H1 (cell line): ENCODE measurements at regions not wholly inside any gene's neighbourhood (a gene's known extent, or its start where the extent isn't known, plus 50 kb on each side); places are given as distances from the start of the nearest gene placed in this dataset.

Source experiments
- CTCF ChIA-PET: fragments of 300-600 bp; sonication (Branson Sonifier 250); formaldehyde crosslinking; loops from one replicate; lab custom pipeline; 2021; ENCODE audit not compliant: partially characterized antibody; lab: Charles Lee
- POLR2A ChIA-PET: fragments of 300-600 bp; sonication (Branson Sonifier 250); formaldehyde crosslinking; loops from one replicate; lab custom pipeline; 2021; ENCODE audit warnings: inconsistent platforms; ENCODE audit not compliant: partially characterized antibody; lab: Charles Lee
- DNase-seq, 2 experiments: peaks; one replicate each; pipeline versions ENCODE4 v3.0.0 to v3.0.0-alpha.2; 2010 to 2022; ENCODE audit warnings: low spot score in 2 of 2, low read depth in 1 of 2, mixed read lengths in 1 of 2
- FAIRE-seq: peaks from 2 replicates; lab custom pipeline; 2011; peaks lifted over from hg19 to GRCh38; lab: Jason Lieb, UNC
- H2AFZ ChIP-seq: 2 replicates; pipeline ENCODE4 v1.8.1; 2012; ENCODE audit warnings: low read length, inconsistent platforms
- H2AK5ac ChIP-seq: 2 replicates; pipeline ENCODE4 v1.6.1; 2013; ENCODE audit warnings: low read depth, low read length
- H2BK120ac ChIP-seq: replicated peaks from 2 replicates; pipeline ENCODE3; 2013; ENCODE audit warnings: low read depth, low read length, inconsistent platforms
- H2BK12ac ChIP-seq: 2 replicates; pipeline ENCODE4 v1.6.1; 2013; ENCODE audit warnings: low read depth, low read length
- H2BK15ac ChIP-seq: 2 replicates; pipeline ENCODE4 v1.6.1; 2013; ENCODE audit warnings: low read length
- H2BK20ac ChIP-seq: 2 replicates; pipeline ENCODE4 v1.6.1; 2013; ENCODE audit warnings: low read length
- H2BK5ac ChIP-seq: 2 replicates; pipeline ENCODE4 v1.6.1; 2013; ENCODE audit warnings: low read depth, low read length
- H3K14ac ChIP-seq: 2 replicates; pipeline ENCODE4 v1.6.1; 2013; ENCODE audit warnings: inconsistent platforms; ENCODE audit not compliant: insufficient read length
- H3K18ac ChIP-seq: 2 replicates; pipeline ENCODE4 v1.6.1; 2013; ENCODE audit warnings: low read length; ENCODE audit errors: extremely low read depth
- H3K23ac ChIP-seq: 2 replicates; pipeline ENCODE4 v1.6.1; 2013; ENCODE audit warnings: inconsistent platforms; ENCODE audit not compliant: insufficient read length
- H3K23me2 ChIP-seq: 2 replicates; pipeline ENCODE4 v1.6.1; 2013; ENCODE audit warnings: low read depth, low read length
- H3K27ac ChIP-seq: 2 replicates; pipeline ENCODE4 v1.6.1; 2011; ENCODE audit warnings: low read depth, low read length, inconsistent platforms
- H3K27me3 ChIP-seq, 4 experiments: replicated peaks in 1 of 4; 1 replicate in 1 of 4; 2 replicates in 3 of 4; pipeline versions ENCODE4 v1.6.1 to v1.8.1; 2011 to 2013; ENCODE audit warnings: low read length in 3 of 4, mild to moderate bottlenecking in 3 of 4, inconsistent platforms in 2 of 4, mixed read lengths in 2 of 4, moderate library complexity in 1 of 4; ENCODE audit not compliant: control insufficient read depth in 3 of 4, insufficient read depth in 3 of 4; ENCODE audit errors: extremely low read depth in 1 of 4
- H3K36me3 ChIP-seq, 4 experiments: 2 replicates each; pipeline versions ENCODE4 v1.6.1 to v1.8.1; 2011 to 2013; ENCODE audit warnings: mild to moderate bottlenecking in 4 of 4, low read length in 3 of 4, moderate library complexity in 2 of 4, control low read depth in 1 of 4, inconsistent platforms in 1 of 4; ENCODE audit not compliant: insufficient read depth in 4 of 4, control insufficient read depth in 2 of 4
- H3K4ac ChIP-seq: replicated peaks from 2 replicates; pipeline ENCODE3; 2013; ENCODE audit warnings: low read length, low read depth, mixed read lengths, inconsistent platforms; ENCODE audit not compliant: insufficient read length
- H3K4me1 ChIP-seq, 4 experiments: replicated peaks in 1 of 4; 1 replicate in 1 of 4; 2 replicates in 3 of 4; pipeline versions ENCODE4 v1.6.1 to v1.8.1; 2011 to 2013; ENCODE audit warnings: low read length in 3 of 4, inconsistent platforms in 2 of 4, mixed read lengths in 1 of 4; ENCODE audit not compliant: insufficient read depth in 4 of 4, control insufficient read depth in 3 of 4
- H3K4me2 ChIP-seq, 2 experiments: 2 replicates each; pipeline versions ENCODE4 v1.6.1 to v1.8.1; 2011 to 2013; ENCODE audit warnings: low read depth in 2 of 2, low read length in 2 of 2, control low read depth in 1 of 2, inconsistent platforms in 1 of 2, mild to moderate bottlenecking in 1 of 2; ENCODE audit not compliant: insufficient read depth in 1 of 2
- H3K4me3 ChIP-seq, 4 experiments: fragments of 200-600, 300-600 bp in 1 of 4; sonication (generic), shearing (Covaris generic), sonication (Bioruptor Twin) in 1 of 4; 2 replicates each; pipeline versions ENCODE4 v1.5.1 to v1.8.1; 2011 to 2016; ENCODE audit warnings: low read length in 4 of 4, low read depth in 3 of 4, control low read depth in 2 of 4, inconsistent platforms in 2 of 4, mild to moderate bottlenecking in 2 of 4, mixed read lengths in 1 of 4, moderate library complexity in 1 of 4; ENCODE audit not compliant: insufficient read depth in 2 of 4; ENCODE audit errors: extremely low read depth in 1 of 4
- H3K56ac ChIP-seq: replicated peaks from 2 replicates; pipeline ENCODE3; 2013; ENCODE audit warnings: low read depth, mild to moderate bottlenecking, mixed read lengths, low read length, inconsistent platforms; ENCODE audit not compliant: insufficient read length
- H3K79me1 ChIP-seq: 2 replicates; pipeline ENCODE4 v1.6.1; 2013; ENCODE audit warnings: low read depth, low read length, control low read depth
- H3K79me2 ChIP-seq, 2 experiments: 2 replicates each; pipeline versions ENCODE4 v1.6.1 to v1.8.1; 2012 to 2013; ENCODE audit warnings: low read length in 2 of 2, mild to moderate bottlenecking in 2 of 2, inconsistent platforms in 1 of 2; ENCODE audit not compliant: insufficient read depth in 2 of 2, control insufficient read depth in 1 of 2
- H3K9ac ChIP-seq, 4 experiments: replicated peaks in 1 of 4; 1 replicate in 1 of 4; 2 replicates in 3 of 4; pipeline versions ENCODE4 v1.6.1 to v1.8.1; 2011 to 2013; ENCODE audit warnings: low read depth in 3 of 4, low read length in 3 of 4, control low read depth in 2 of 4, mild to moderate bottlenecking in 2 of 4, moderate library complexity in 2 of 4, inconsistent platforms in 1 of 4; ENCODE audit errors: extremely low read depth in 1 of 4
- H3K9me3 ChIP-seq, 2 experiments: 2 replicates each; pipeline versions ENCODE4 v1.6.1 to v1.8.1; 2012 to 2013; ENCODE audit warnings: mild to moderate bottlenecking in 2 of 2, moderate library complexity in 2 of 2, control low read depth in 1 of 2, inconsistent platforms in 1 of 2, low read depth in 1 of 2, low read length in 1 of 2, mixed read lengths in 1 of 2; ENCODE audit not compliant: insufficient read depth in 2 of 2
- H4K20me1 ChIP-seq, 2 experiments: replicated peaks in 1 of 2; 2 replicates each; pipeline versions ENCODE3 to v1.8.1; 2011 to 2013; ENCODE audit warnings: inconsistent platforms in 2 of 2, low read length in 2 of 2, mild to moderate bottlenecking in 1 of 2; ENCODE audit not compliant: insufficient read depth in 2 of 2, control insufficient read depth in 1 of 2
- H4K5ac ChIP-seq: 2 replicates; pipeline ENCODE4 v1.6.1; 2013; ENCODE audit warnings: low read length, low read depth, mixed read lengths, inconsistent platforms; ENCODE audit not compliant: insufficient read length
- H4K8ac ChIP-seq: 2 replicates; pipeline ENCODE4 v1.8.0; 2013; ENCODE audit warnings: mild to moderate bottlenecking, moderate library complexity, low read length, inconsistent platforms; ENCODE audit not compliant: insufficient read depth; ENCODE audit errors: extremely low read depth
- H4K91ac ChIP-seq: replicated peaks from 2 replicates; pipeline ENCODE3; 2013; ENCODE audit warnings: low read length, mixed read lengths, inconsistent platforms; ENCODE audit not compliant: insufficient read length
- ASH2L ChIP-seq: fragments of 200-600, 300-600 bp; sonication (generic); IDR thresholded peaks from one replicate; pipeline ENCODE4 v1.7.1; 2017; ENCODE audit warnings: low read length
- EZH2 ChIP-seq: fragments of 200-600 bp; sonication (generic); IDR thresholded peaks from 2 replicates; pipeline ENCODE4 v1.7.1; 2012; ENCODE audit warnings: low read depth, mild to moderate bottlenecking, moderate library complexity, low read length, inconsistent platforms; ENCODE audit not compliant: severe bottlenecking
- HDAC6 ChIP-seq: IDR thresholded peaks from one replicate; pipeline ENCODE4 v1.7.1; 2012; ENCODE audit warnings: low read depth, mild to moderate bottlenecking, inconsistent platforms, low read length, moderate library complexity
- JUN ChIP-seq: IDR thresholded peaks from 2 replicates; pipeline ENCODE4 v1.6.1; 2011; ENCODE audit warnings: low read depth, mild to moderate bottlenecking, improper control_type of control experiment, low read length
- NANOG ChIP-seq: IDR thresholded peaks from 2 replicates; pipeline ENCODE4 v1.6.1; 2011; ENCODE audit warnings: low read length, low read depth, mild to moderate bottlenecking, inconsistent platforms; ENCODE audit not compliant: insufficient read depth, poor library complexity, severe bottlenecking
- NRF1 ChIP-seq: IDR thresholded peaks from 2 replicates; pipeline ENCODE4 v1.6.1; 2011; ENCODE audit warnings: mild to moderate bottlenecking, low read depth, low read length, improper control_type of control experiment
- POLR2AphosphoS5 ChIP-seq: IDR thresholded peaks from 2 replicates; pipeline ENCODE4 v1.6.1; 2011; ENCODE audit warnings: low read depth, low read length
- RNF2 ChIP-seq: fragments of 200-900, 300-1000 bp; sonication (generic); IDR thresholded peaks from 2 replicates; pipeline ENCODE4 v1.7.1; 2016; ENCODE audit warnings: borderline replicate concordance, low read depth, mild to moderate bottlenecking, antibody characterized with exemption, low read length; ENCODE audit not compliant: poor library complexity, severe bottlenecking; ENCODE audit errors: missing control alignments
- SAP30 ChIP-seq: fragments of 300-600 bp; sonication (generic); IDR thresholded peaks from 2 replicates; pipeline ENCODE4 v1.7.1; 2012; ENCODE audit warnings: low read length, moderate library complexity, mild to moderate bottlenecking, inconsistent platforms; ENCODE audit not compliant: insufficient read depth, insufficient replicate concordance
- SIN3A ChIP-seq, 2 experiments: IDR thresholded peaks in 1 of 2; conservative IDR thresholded peaks in 1 of 2; 2 replicates each; pipeline ENCODE4 v1.6.1; 2011 to 2012; ENCODE audit warnings: low read length in 2 of 2, improper control_type of control experiment in 1 of 2, low read depth in 1 of 2, mild to moderate bottlenecking in 1 of 2
- SIRT6 ChIP-seq: IDR thresholded peaks from one replicate; pipeline ENCODE4 v1.7.1; 2012; ENCODE audit warnings: low read length, inconsistent platforms
- SIX5 ChIP-seq: IDR thresholded peaks from 2 replicates; pipeline ENCODE4 v1.6.1; 2011; ENCODE audit warnings: mild to moderate bottlenecking, low read depth, low read length
- SRF ChIP-seq: IDR thresholded peaks from 2 replicates; pipeline ENCODE4 v1.6.1; 2011; ENCODE audit warnings: mild to moderate bottlenecking, low read depth, low read length, moderate library complexity
- SUZ12 ChIP-seq: fragments of 200-600 bp; sonication (generic); IDR thresholded peaks from 2 replicates; pipeline ENCODE4 v1.6.1; 2012; ENCODE audit warnings: mild to moderate bottlenecking, inconsistent platforms, low read length, moderate library complexity, mixed read lengths
- WGBS, 2 experiments: shearing (Covaris generic) in 1 of 2; methylation state at CpG; one replicate each; pipeline versions ENCODE4 v1.1.6 to v1.1.7; 2013 to 2015; ENCODE audit warnings: low lambda C conversion rate in 2 of 2, mixed read lengths in 2 of 2, inconsistent platforms in 1 of 2, low coverage in 1 of 2, missing lambda C conversion rate in 1 of 2; ENCODE audit not compliant: insufficient replicate concordance in 2 of 2, insufficient coverage in 1 of 2, insufficient read length in 1 of 2; ENCODE audit errors: extremely low coverage in 1 of 2, missing lambda C conversion rate in 1 of 2; 5-methylcytosine and 5-hydroxymethylcytosine counted together

GRCh38 chr10:64039198-64039597 lies 518.0 kb downstream of the REEP3 start:
- Histone ChIP-seq H4K91ac (no peak overlapping the region), H3K79me1 (no peaks in the 10 kb centered on the region), H3K27me3 (no peaks in the 10 kb centered on the region), H2AK5ac (no peak overlapping the region), H3K14ac (no peak overlapping the region), H3K4ac (no peak overlapping the region), H2BK20ac (no peak overlapping the region), H2AFZ (no peak overlapping the region), H2BK15ac (no peak overlapping the region), H2BK120ac (no peak overlapping the region), H2BK12ac (no peak overlapping the region), H3K79me2 (no peaks in the 10 kb centered on the region), H3K36me3 (no peaks in the 10 kb centered on the region; a peak in 1 of 8 replicates), H3K4me2 (no peak overlapping the region), H3K23ac (no peak overlapping the region), H3K56ac (no peak overlapping the region), H4K8ac (no peak overlapping the region), H4K5ac (no peak overlapping the region), H3K18ac (no peak overlapping the region), H3K9me3 (no peaks in the 10 kb centered on the region), H3K4me3 (no peak overlapping the region), H3K27ac (no peak overlapping the region), H3K23me2 (no peaks in the 10 kb centered on the region), H3K4me1 (no peaks in the 10 kb centered on the region; a peak in 1 of 7 replicates), H2BK5ac (no peak overlapping the region), H4K20me1 (no peaks in the 10 kb centered on the region), H3K9ac (no peak overlapping the region)
- ChIA-PET POLR2A (no interaction called here), CTCF (interaction anchor here (0.9 to 2.6 kb wide), 4 partner anchors 11 to 84 kb away, joined by 3 to 10 read pairs (median 4); no protein-coding TSS in a partner anchor)
- TF ChIP-seq ASH2L, result no peak
- TF ChIP-seq HDAC6, result no peak
- no peak for TF ChIP-seq NANOG
- TF ChIP-seq POLR2AphosphoS5, result no peak
- TF ChIP-seq NRF1, result no peak
- TF ChIP-seq SRF, result no peak
- no peak for TF ChIP-seq SIN3A (conservative IDR thresholded peaks at IDR 0.05 in 1 of 2, IDR thresholded peaks at IDR 0.05 in 1 of 2; ENCODE audit: low read depth in 1 of 2, low read length in 2 of 2)
- no peak for TF ChIP-seq SUZ12
- TF ChIP-seq JUN, result no peak
- no peak for TF ChIP-seq SAP30
- no peak for TF ChIP-seq EZH2
- TF ChIP-seq SIX5, result no peak
- no peak for TF ChIP-seq RNF2
- no peak for TF ChIP-seq SIRT6
- DNase-seq (no peak), FAIRE-seq (no peak)
- 86% methylated on average over 6 of the region's 6 CpGs; no CpG with 5 or more reads in 1 of the 2 experiments for WGBS, 2 experiments
